OCI-LY7 (cell line): ENCODE measurements at regions not wholly inside any gene's neighbourhood (a gene's known extent, or its start where the extent isn't known, plus 50 kb on each side); places are given as distances from the start of the nearest gene placed in this dataset.

Source experiments
- BruUV-seq: library from RNA; stranded (reverse); fragments of 400-500 nt; replicated peaks from 2 replicates; lab custom pipeline; 2021; lab: Mats Ljungman, UMichigan
- CTCF ChIA-PET: fragments of 300-600 bp; sonication (Branson Sonifier 250); formaldehyde crosslinking; loops from one replicate; lab custom pipeline; 2022; ENCODE audit warnings: antibody characterized with exemption; ENCODE audit not compliant: unreplicated experiment; lab: Charles Lee
- POLR2A ChIA-PET: fragments of 300-600 bp; sonication (Branson Sonifier 250); formaldehyde crosslinking; loops from one replicate; lab custom pipeline; 2022; ENCODE audit warnings: antibody characterized with exemption; lab: Charles Lee
- DNase-seq: peaks from one replicate; pipeline ENCODE4 v3.0.0-alpha.2; 2015; ENCODE audit warnings: low spot score
- H2AFZ ChIP-seq: fragments of 200-600 bp; sonication (generic), shearing (Covaris generic); 2 replicates; pipeline ENCODE4 v1.6.1; 2014; ENCODE audit warnings: mild to moderate bottlenecking, antibody characterized with exemption, low read length, moderate library complexity
- H3K27ac ChIP-seq: fragments of 200-600 bp; sonication (generic); 2 replicates; pipeline ENCODE4 v1.5.1; 2014; ENCODE audit warnings: mixed run types, low read depth, mild to moderate bottlenecking, moderate library complexity, low read length, inconsistent platforms; ENCODE audit not compliant: poor library complexity, severe bottlenecking
- H3K36me3 ChIP-seq: fragments of 200-600 bp; sonication (generic); 2 replicates; pipeline ENCODE4 v1.6.1; 2014; ENCODE audit warnings: mild to moderate bottlenecking, antibody characterized with exemption, low read length, moderate library complexity, mixed read lengths; ENCODE audit not compliant: insufficient read depth
- H3K4me1 ChIP-seq: fragments of 200-600 bp; sonication (generic); 2 replicates; pipeline ENCODE4 v1.5.1; 2014; ENCODE audit warnings: mild to moderate bottlenecking, low read length; ENCODE audit not compliant: insufficient read depth, poor library complexity, severe bottlenecking
- H3K4me2 ChIP-seq: fragments of 200-600 bp; sonication (generic); 2 replicates; pipeline ENCODE4 v1.6.1; 2014; ENCODE audit warnings: mild to moderate bottlenecking, low read length
- H3K4me3 ChIP-seq: fragments of 200-600 bp; sonication (generic); 2 replicates; pipeline ENCODE4 v1.5.1; 2014; ENCODE audit warnings: mild to moderate bottlenecking, low read depth, low read length; ENCODE audit not compliant: poor library complexity, severe bottlenecking
- H3K79me2 ChIP-seq: fragments of 200-600 bp; sonication (generic); 2 replicates; pipeline ENCODE4 v1.6.1; 2016; ENCODE audit warnings: low read depth, mild to moderate bottlenecking, low read length, moderate library complexity, mixed read lengths; ENCODE audit not compliant: insufficient read depth
- H3K9me2 ChIP-seq: fragments of 200-600 bp; sonication (generic); 2 replicates; pipeline ENCODE4 v1.6.1; 2016; ENCODE audit warnings: mild to moderate bottlenecking, low read length, mixed read lengths; ENCODE audit not compliant: insufficient read depth
- H3K9me3 ChIP-seq: fragments of 200-600 bp; sonication (generic); 2 replicates; pipeline ENCODE4 v1.6.1; 2014; ENCODE audit warnings: mild to moderate bottlenecking, mixed run types, low read length, mixed read lengths
- H4K20me1 ChIP-seq: fragments of 200-600 bp; sonication (generic); 2 replicates; pipeline ENCODE4 v1.6.1; 2014; ENCODE audit warnings: mild to moderate bottlenecking, antibody characterized with exemption, low read length, moderate library complexity, mixed read lengths; ENCODE audit not compliant: insufficient read depth
- CTCF ChIP-seq: fragments of 200-600 bp; sonication (generic); conservative IDR thresholded peaks from 2 replicates; pipeline ENCODE4 v1.5.1; 2014; ENCODE audit warnings: mild to moderate bottlenecking, antibody characterized with exemption, low read length, moderate library complexity, mixed read lengths
- EZH2phosphoT487 ChIP-seq: fragments of 200-600 bp; sonication (generic); IDR thresholded peaks from 2 replicates; pipeline ENCODE4 v1.6.1; 2018; ENCODE audit warnings: low read depth, borderline replicate concordance, mild to moderate bottlenecking, mixed run types, antibody characterized with exemption, low read length, moderate library complexity, mixed read lengths
- intact Hi-C: fragments of 100-400 bp; cut with micrococcal nuclease; formaldehyde crosslinking; loops from one replicate; pipeline ENCODE4 v1.10.0; 2022; ENCODE audit not compliant: unreplicated experiment

GRCh38 chr9:12882430-12882829 is 107.6 kb downstream of the LURAP1L start:
- H3K36me3 ChIP-seq: no peaks in the 10 kb centered on the region
- H2AFZ ChIP-seq: no peak overlapping the region
- no peak for TF ChIP-seq EZH2phosphoT487
- no peak for TF ChIP-seq CTCF
- ChIA-PET POLR2A (no interaction called here), CTCF (no interaction called here)
- no peak overlapping the region for H3K4me2 ChIP-seq
- H3K4me1 ChIP-seq: no peaks in the 10 kb centered on the region
- no peak for DNase-seq
- BruUV-seq: no TSS peak
- H3K79me2 ChIP-seq: no peaks in the 10 kb centered on the region
- no peak overlapping the region for H3K27ac ChIP-seq
- H3K9me3 ChIP-seq: no peaks in the 10 kb centered on the region
- no peaks in the 10 kb centered on the region; the same call in 1 of the 2 replicates for H4K20me1 ChIP-seq
- no peaks in the 10 kb centered on the region for H3K9me2 ChIP-seq
- H3K4me3 ChIP-seq: no peak overlapping the region
- intact Hi-C loops: no loop called here

- Histone ChIP-seq H4K20me1 (no peaks in the 10 kb centered on the region; the same call in 1 of the 2 replicates), H3K4me2 (no peak overlapping the region), H3K9me2 (no peaks in the 10 kb centered on the region), H3K9me3 (no peaks in the 10 kb centered on the region), H3K27ac (no peak overlapping the region), H2AFZ (no peak overlapping the region), H3K4me3 (no peak overlapping the region), H3K36me3 (no peaks in the 10 kb centered on the region), H3K4me1 (no peaks in the 10 kb centered on the region), H3K79me2 (no peaks in the 10 kb centered on the region)
- no peak for TF ChIP-seq CTCF
- no peak for DNase-seq
- BruUV-seq: no TSS peak
- CTCF ChIA-PET: no interaction called here
- POLR2A ChIA-PET: no interaction called here
- intact Hi-C loops: no loop called here
Observed at GRCh38 chr9:12884736-12885395, 110.0 kb downstream of the LURAP1L start.

- Histone ChIP-seq H3K4me1 (no peaks in the 10 kb centered on the region), H3K9me3 (no peaks in the 10 kb centered on the region), H2AFZ (no peak overlapping the region), H3K4me3 (no peak overlapping the region), H3K9me2 (no peaks in the 10 kb centered on the region), H4K20me1 (no peaks in the 10 kb centered on the region; the same call in 1 of the 2 replicates), H3K79me2 (no peaks in the 10 kb centered on the region), H3K27ac (no peak overlapping the region), H3K4me2 (no peak overlapping the region), H3K36me3 (no peaks in the 10 kb centered on the region)
- ChIA-PET CTCF (no interaction called here), POLR2A (no interaction called here)
- no peak for DNase-seq
- BruUV-seq: no TSS peak
- TF ChIP-seq CTCF: no peak
- TF ChIP-seq EZH2phosphoT487: no peak
- intact Hi-C loops: no loop called here
Observed at GRCh38 chr9:12889402-12890106, 114.7 kb downstream of the LURAP1L start.
